Stomach smooth muscle (tissue), 2 donors: ENCODE measurements at regions not wholly inside any gene's neighbourhood (a gene's known extent, or its start where the extent isn't known, plus 50 kb on each side); places are given as distances from the start of the nearest gene placed in this dataset.

Experiments
- H3K27ac ChIP-seq: one replicate; pipeline ENCODE4 v1.7.0; 2013; ENCODE audit warnings: mild to moderate bottlenecking, low read length, inconsistent platforms
- H3K27me3 ChIP-seq, 2 donors: one replicate each; pipeline ENCODE4 v1.7.0; 2013; ENCODE audit warnings: low read length in 2 of 2; ENCODE audit not compliant: insufficient read depth in 2 of 2, control insufficient read depth in 1 of 2
- H3K36me3 ChIP-seq, 2 donors: one replicate each; pipeline ENCODE4 v1.7.0; 2013; ENCODE audit warnings: low read length in 2 of 2; ENCODE audit not compliant: control insufficient read depth in 2 of 2, insufficient read depth in 2 of 2
- H3K4me1 ChIP-seq: one replicate; pipeline ENCODE4 v1.7.0; 2013; ENCODE audit warnings: low read length; ENCODE audit not compliant: control insufficient read depth, insufficient read depth
- H3K4me3 ChIP-seq, 2 donors: one replicate each; pipeline ENCODE4 v1.7.0; 2013; ENCODE audit warnings: low read length in 2 of 2
- H3K9ac ChIP-seq, 2 donors: one replicate each; pipeline ENCODE4 v1.7.0; 2013; ENCODE audit warnings: low read length in 2 of 2, mild to moderate bottlenecking in 1 of 2
- H3K9me3 ChIP-seq, 2 donors: one replicate each; pipeline ENCODE4 v1.7.0; 2013; ENCODE audit warnings: low read length in 2 of 2; ENCODE audit not compliant: control insufficient read depth in 2 of 2
- donor health status: healthy.
- donor health status: Pancreatic carcinoma.

DNA sequence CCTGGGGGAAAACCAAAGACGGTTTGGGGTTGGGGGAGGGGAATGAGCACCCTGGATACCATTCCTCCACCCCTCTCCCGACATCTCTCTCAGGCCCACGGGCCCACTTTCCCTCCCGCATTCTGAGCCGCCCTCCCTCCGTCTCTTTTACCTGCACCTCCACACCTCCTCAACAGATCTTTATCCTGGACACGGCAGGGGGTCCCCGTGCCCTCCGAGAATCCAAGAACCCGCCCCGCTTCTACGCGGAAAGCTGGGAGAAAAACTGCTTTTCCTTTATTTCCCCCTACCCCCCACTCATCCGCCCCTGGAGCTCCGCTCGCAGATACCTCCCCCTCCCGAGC is 108.8 kb downstream of the NAV1 start:
- Histone ChIP-seq H3K27ac (no peak overlapping the region), H3K27me3 (no peaks in the 10 kb centered on the region), H3K9ac (peak overlapping the region; percentile 13 to 49), H3K9me3 (no peaks in the 10 kb centered on the region), H3K4me1 (peaks cover 37% of the 10 kb centered on the region), H3K4me3 (peak overlapping the region; percentile 61 to 81), H3K36me3 (no peaks in the 10 kb centered on the region)

- Histone ChIP-seq H3K27me3 (no peaks in the 10 kb centered on the region), H3K9ac (peak overlapping the region in 1 of 2 donors; percentile 49), H3K4me1 (peaks cover 41% of the 10 kb centered on the region), H3K4me3 (peak overlapping the region; percentile 61 to 81), H3K27ac (peak overlapping the region; percentile 37), H3K36me3 (no peaks in the 10 kb centered on the region), H3K9me3 (no peaks in the 10 kb centered on the region)
These were observed 109.4 kb downstream of the NAV1 start for GRCh38 chr1:201648066-201648906.

DNA sequence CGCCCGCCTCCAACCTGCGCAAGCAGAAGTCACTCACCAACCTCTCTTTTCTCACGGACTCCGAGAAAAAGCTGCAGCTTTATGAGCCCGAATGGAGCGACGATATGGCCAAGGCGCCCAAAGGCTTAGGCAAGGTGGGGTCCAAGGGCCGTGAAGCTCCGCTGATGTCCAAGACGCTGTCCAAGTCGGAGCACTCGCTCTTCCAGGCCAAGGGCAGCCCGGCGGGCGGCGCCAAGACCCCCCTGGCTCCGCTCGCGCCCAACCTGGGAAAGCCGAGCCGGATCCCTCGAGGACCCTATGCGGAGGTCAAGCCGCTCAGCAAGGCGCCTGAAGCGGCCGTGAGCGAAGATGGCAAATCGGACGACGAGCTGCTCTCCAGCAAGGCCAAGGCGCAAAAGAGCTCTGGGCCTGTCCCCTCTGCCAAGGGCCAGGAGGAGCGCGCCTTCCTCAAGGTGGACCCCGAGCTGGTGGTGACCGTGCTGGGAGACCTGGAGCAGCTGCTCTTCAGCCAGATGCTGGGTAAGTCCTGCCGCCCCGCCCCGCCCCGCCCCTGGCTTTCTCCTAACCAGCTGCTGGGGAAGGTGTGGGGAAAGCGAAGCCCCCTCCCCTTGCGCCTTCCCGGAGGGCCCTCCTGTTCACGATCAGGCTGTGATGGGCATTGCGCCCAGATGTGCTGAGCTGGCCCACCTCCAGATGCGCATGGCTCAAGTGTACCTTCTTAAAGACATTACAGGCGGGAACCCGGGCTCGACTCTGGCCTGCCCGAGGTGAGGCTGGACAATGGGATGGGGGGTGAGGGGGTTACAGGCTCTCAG is 110.2 kb downstream of the NAV1 start:
- peak overlapping the region; percentile 69 to 81 for H3K4me3 ChIP-seq
- peak overlapping the region; percentile 64 for H3K27ac ChIP-seq
- no peaks in the 10 kb centered on the region for H3K36me3 ChIP-seq
- no peaks in the 10 kb centered on the region for H3K27me3 ChIP-seq
- H3K9ac ChIP-seq, result peak overlapping the region; percentile 33 to 36
- peaks cover 43% of the 10 kb centered on the region for H3K4me1 ChIP-seq
- H3K9me3 ChIP-seq, result no peaks in the 10 kb centered on the region

GRCh38 chr1:201649761-201650622 is 111.1 kb downstream of the NAV1 start:
- Histone ChIP-seq H3K27ac (peak overlapping the region; percentile 64), H3K9me3 (no peaks in the 10 kb centered on the region), H3K4me1 (peaks cover 43% of the 10 kb centered on the region), H3K9ac (peak overlapping the region; percentile 33 to 76), H3K4me3 (peak overlapping the region; percentile 69 to 81), H3K27me3 (no peaks in the 10 kb centered on the region), H3K36me3 (no peaks in the 10 kb centered on the region)

- Histone ChIP-seq H3K4me3 (peak overlapping the region; percentile 69 to 81), H3K4me1 (peaks cover 47% of the 10 kb centered on the region), H3K9ac (peak overlapping the region; percentile 33 to 76), H3K27ac (peak overlapping the region; percentile 64), H3K9me3 (no peaks in the 10 kb centered on the region), H3K27me3 (no peaks in the 10 kb centered on the region), H3K36me3 (no peaks in the 10 kb centered on the region)
These were observed 111.7 kb downstream of the NAV1 start for GRCh38 chr1:201650623-201650933.

DNA sequence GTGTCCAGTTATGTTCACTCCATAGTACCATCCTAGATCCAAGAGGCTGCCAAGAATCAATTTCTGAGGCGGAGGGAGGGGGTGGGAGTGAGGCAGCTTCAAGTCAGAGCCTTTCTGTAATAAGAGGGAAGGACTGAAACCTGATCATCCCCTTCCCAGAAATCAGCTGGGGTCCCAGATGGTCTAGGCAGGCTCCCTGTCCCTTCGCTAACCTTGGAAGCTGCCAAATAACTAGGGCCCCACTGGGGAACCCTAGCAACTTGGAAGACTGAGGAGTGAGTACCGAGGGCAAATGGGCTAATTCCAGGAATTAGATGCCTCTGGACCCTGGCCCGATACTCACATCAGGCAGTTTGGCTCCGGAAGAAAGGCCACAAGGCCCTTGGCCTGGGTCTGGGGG is 113.3 kb downstream of the NAV1 start:
- no peak overlapping the region for H3K4me3 ChIP-seq
- no peaks in the 10 kb centered on the region for H3K27me3 ChIP-seq
- no peak overlapping the region for H3K9ac ChIP-seq
- H3K9me3 ChIP-seq, result no peaks in the 10 kb centered on the region
- H3K36me3 ChIP-seq, result no peaks in the 10 kb centered on the region
- H3K4me1 ChIP-seq, result peaks cover 60% of the 10 kb centered on the region
- no peak overlapping the region for H3K27ac ChIP-seq

DNA sequence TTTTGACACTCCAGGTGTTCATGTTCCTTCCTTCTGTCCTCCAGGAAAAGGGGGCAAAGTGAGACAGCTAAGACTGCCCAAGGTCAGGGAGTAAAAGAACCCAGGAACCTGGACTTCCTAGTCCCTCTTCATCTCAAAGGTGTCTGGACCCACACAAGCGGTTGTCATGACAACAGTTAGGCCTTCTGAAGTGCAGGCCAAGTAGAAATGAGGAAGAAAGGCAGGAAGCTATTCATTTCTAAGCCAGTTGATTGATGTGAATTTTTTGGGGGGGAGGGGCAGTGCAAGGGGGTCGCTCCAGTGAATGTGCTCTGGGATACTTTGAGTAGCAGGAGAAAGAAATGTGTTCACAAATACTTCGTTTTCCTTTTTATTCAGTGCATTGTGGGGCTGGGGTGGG is 114.3 kb downstream of the NAV1 start:
- H3K36me3 ChIP-seq, result no peaks in the 10 kb centered on the region
- H3K27me3 ChIP-seq, result no peaks in the 10 kb centered on the region
- H3K9ac ChIP-seq, result no peak overlapping the region
- H3K4me1 ChIP-seq, result peaks cover 57% of the 10 kb centered on the region
- H3K4me3 ChIP-seq, result no peak overlapping the region
- no peaks in the 10 kb centered on the region for H3K9me3 ChIP-seq
- no peak overlapping the region for H3K27ac ChIP-seq

GRCh38 chr1:201653883-201654282 is 115.0 kb downstream of the NAV1 start:
- no peak overlapping the region for H3K4me3 ChIP-seq
- H3K9me3 ChIP-seq, result no peaks in the 10 kb centered on the region
- H3K9ac ChIP-seq, result no peak overlapping the region
- no peaks in the 10 kb centered on the region for H3K36me3 ChIP-seq
- no peaks in the 10 kb centered on the region for H3K27me3 ChIP-seq
- peaks cover 53% of the 10 kb centered on the region for H3K4me1 ChIP-seq
- H3K27ac ChIP-seq, result no peak overlapping the region

DNA sequence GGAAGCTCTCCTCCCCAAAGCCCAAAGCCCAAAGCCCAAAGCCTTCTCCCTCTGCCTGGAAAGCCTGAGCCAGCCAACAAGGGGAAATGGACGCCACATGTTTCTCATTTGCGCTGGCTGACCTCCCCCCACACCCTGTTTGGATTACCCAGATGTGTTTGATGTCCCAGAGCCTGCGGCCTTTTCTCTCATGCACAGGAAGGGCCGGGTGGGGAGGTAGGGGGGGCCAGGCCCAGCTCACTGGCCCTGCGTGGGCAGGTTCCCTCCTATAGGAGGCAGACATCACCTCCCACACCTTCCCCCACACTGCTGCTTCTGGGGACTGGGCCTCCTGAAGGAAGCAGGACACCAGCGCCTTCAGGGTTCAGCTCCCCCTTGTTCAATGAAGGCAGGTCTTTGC is 116.3 kb downstream of the NAV1 start:
- Histone ChIP-seq H3K4me1 (peaks cover 43% of the 10 kb centered on the region), H3K9me3 (no peaks in the 10 kb centered on the region), H3K27ac (no peak overlapping the region), H3K9ac (no peak overlapping the region), H3K4me3 (peak overlapping the region in 1 of 2 donors; percentile 15), H3K36me3 (peaks cover 0 to 3% of the 10 kb centered on the region in 2 donors), H3K27me3 (no peaks in the 10 kb centered on the region)

GRCh38 chr1:201655910-201656309 is 117.0 kb downstream of the NAV1 start:
- H3K9me3 ChIP-seq, result no peaks in the 10 kb centered on the region
- peaks cover 2 to 3% of the 10 kb centered on the region in 2 donors for H3K36me3 ChIP-seq
- H3K27ac ChIP-seq, result no peak overlapping the region
- no peak overlapping the region for H3K9ac ChIP-seq
- no peak overlapping the region for H3K4me3 ChIP-seq
- no peaks in the 10 kb centered on the region for H3K27me3 ChIP-seq
- H3K4me1 ChIP-seq, result peaks cover 37% of the 10 kb centered on the region
